ENCODE measurements at regions not wholly inside any gene's neighbourhood (a gene's known extent, or its start where the extent isn't known, plus 50 kb on each side); places are given as distances from the start of the nearest gene placed in this dataset.

DNA sequence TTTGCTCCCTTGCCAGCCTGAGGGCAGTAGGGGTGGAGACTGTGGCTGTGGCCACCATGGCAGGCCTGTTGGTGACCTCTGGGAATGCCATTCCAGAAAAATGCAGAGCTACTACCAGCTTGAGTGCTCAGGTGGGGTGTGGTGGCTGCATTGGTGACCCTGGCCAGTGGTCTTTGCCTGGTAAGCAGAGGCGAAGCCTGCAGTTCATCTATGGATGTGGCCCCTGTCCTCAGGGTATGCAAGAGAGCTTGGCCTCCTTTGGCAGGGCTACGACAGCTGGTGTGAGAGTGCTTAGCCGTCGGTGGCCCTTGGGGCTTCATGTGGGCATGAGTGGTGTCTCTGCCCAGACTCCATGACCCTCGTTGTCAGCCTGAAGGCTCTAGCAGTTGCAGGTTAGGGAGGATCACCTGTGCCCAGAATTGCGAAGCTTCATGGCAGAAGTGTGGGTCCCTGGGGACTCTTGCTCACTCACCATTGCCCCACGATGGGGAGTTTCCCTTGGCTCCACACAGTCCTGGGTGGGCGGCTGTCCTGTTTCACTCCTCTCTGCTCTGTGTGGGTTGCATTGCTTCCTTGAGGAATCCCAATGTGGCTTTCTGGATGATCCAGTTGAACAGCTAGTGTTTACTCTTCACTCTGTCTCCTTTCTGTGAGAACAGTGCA, 117.9 kb upstream of the CDH12 start:
- Histone ChIP-seq H3K4me1 (ENCODE audit: control insufficient read depth, extremely low read depth, insufficient read depth, low read length) (no peaks in the 10 kb centered on the region), H3K27me3 (ENCODE audit: control insufficient read depth in 2 of 2, insufficient read depth in 2 of 2, low read length in 2 of 2) (no peaks in the 10 kb centered on the region), H3K27ac (ENCODE audit: insufficient read depth, low read depth, low read length) (no peak overlapping the region), H3K9ac (replicated peaks; ENCODE audit: extremely low read depth, insufficient read depth, low read length) (no peak overlapping the region), H3K9me1 (replicated peaks; ENCODE audit: control insufficient read depth, extremely low read depth, insufficient read depth, low read length) (no peaks in the 10 kb centered on the region), H3K4me3 (replicated peaks in 1 of 3; ENCODE audit: insufficient read depth in 1 of 3, low read depth in 1 of 3, low read length in 3 of 3) (no peak overlapping the region), H3K9me3 (replicated peaks; ENCODE audit: control insufficient read depth, insufficient read depth, low read length) (no peaks in the 10 kb centered on the region), H3K36me3 (ENCODE audit: control insufficient read depth in 2 of 2, extremely low read depth in 1 of 2, insufficient read depth in 2 of 2, low read length in 2 of 2) (no peaks in the 10 kb centered on the region), H3K4me2 (ENCODE audit: insufficient read depth, low read length) (no peak overlapping the region), H4K20me1 (replicated peaks; ENCODE audit: control insufficient read depth, extremely low read depth, insufficient read depth, low read length) (no peaks in the 10 kb centered on the region), H2AFZ (ENCODE audit: low read depth, low read length) (no peak overlapping the region), H3K79me2 (ENCODE audit: control insufficient read depth, insufficient read depth, low read length) (no peaks in the 10 kb centered on the region)
- ChIA-PET POLR2A (no interaction called here), CTCF (no interaction called here)
- no peak for DNase-seq (ENCODE audit: low read depth, low spot score)
- dilution Hi-C loops (cut with MboI; ENCODE audit: extremely low pct_ligation_motif_present, low sequenced_read_pairs) (no loop called here), intact Hi-C loops (cut with micrococcal nuclease) (no loop called here)
- no TSS peak for BruUV-seq (replicated peaks)
- no peak for TF ChIP-seq POLR2AphosphoS5 (IDR thresholded peaks at IDR 0.05; ENCODE audit: insufficient read depth, low read depth, low read length)
- no peak for TF ChIP-seq POLR2A (IDR thresholded peaks at IDR 0.05; ENCODE audit: low read depth, low read length)
- TF ChIP-seq, protein P1, sequence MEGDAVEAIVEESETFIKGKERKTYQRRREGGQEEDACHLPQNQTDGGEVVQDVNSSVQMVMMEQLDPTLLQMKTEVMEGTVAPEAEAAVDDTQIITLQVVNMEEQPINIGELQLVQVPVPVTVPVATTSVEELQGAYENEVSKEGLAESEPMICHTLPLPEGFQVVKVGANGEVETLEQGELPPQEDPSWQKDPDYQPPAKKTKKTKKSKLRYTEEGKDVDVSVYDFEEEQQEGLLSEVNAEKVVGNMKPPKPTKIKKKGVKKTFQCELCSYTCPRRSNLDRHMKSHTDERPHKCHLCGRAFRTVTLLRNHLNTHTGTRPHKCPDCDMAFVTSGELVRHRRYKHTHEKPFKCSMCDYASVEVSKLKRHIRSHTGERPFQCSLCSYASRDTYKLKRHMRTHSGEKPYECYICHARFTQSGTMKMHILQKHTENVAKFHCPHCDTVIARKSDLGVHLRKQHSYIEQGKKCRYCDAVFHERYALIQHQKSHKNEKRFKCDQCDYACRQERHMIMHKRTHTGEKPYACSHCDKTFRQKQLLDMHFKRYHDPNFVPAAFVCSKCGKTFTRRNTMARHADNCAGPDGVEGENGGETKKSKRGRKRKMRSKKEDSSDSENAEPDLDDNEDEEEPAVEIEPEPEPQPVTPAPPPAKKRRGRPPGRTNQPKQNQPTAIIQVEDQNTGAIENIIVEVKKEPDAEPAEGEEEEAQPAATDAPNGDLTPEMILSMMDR (IDR thresholded peaks at IDR 0.05; ENCODE audit: extremely low read depth in 1 of 2, insufficient read depth in 1 of 2, low read depth in 1 of 2, low read length in 2 of 2), result no peak
- TF ChIP-seq, protein P2, sequence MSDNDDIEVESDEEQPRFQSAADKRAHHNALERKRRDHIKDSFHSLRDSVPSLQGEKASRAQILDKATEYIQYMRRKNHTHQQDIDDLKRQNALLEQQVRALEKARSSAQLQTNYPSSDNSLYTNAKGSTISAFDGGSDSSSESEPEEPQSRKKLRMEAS (IDR thresholded peaks at IDR 0.05; ENCODE audit: insufficient read depth, insufficient read length), result no peak
- TF ChIP-seq GATA2 (IDR thresholded peaks at IDR 0.05; ENCODE audit: insufficient read depth, insufficient read length, low read depth, low read length), result no peak
- FAIRE-seq, result no peak

DNA sequence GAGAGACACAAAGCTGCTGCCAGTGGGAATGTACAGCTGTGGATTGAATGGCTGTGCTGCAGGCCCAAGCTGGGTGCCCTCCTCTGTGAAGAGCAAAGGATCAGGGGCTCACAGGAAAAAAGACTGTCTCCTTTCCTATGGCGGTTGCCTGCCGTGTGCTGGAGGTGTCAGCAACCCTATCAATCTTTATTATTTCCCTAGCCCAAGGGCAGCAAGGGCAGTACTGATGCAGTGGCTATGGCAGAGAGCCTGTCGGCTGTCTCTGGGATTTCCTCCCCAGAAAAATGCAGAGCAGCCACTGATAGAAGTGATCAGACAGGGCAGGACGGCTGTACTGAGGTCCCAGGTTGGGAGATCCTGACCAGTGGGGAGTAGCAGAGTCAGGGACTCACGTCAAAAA, 117.3 kb upstream of the CDH12 start:
- CTCF ChIA-PET, result no interaction called here

More for the DNA sequence above, 117.3 kb upstream of the CDH12 start:
- no peaks in the 10 kb centered on the region for H3K79me2 ChIP-seq (ENCODE audit: control insufficient read depth, insufficient read depth, low read length)
- no peaks in the 10 kb centered on the region for H3K9me3 ChIP-seq (replicated peaks; ENCODE audit: control insufficient read depth, insufficient read depth, low read length)
- H3K27ac ChIP-seq (ENCODE audit: insufficient read depth, low read depth, low read length), result no peak overlapping the region
- H2AFZ ChIP-seq (ENCODE audit: low read depth, low read length), result no peak overlapping the region
- POLR2A ChIA-PET, result no interaction called here
- H3K4me1 ChIP-seq (ENCODE audit: control insufficient read depth, extremely low read depth, insufficient read depth, low read length), result no peaks in the 10 kb centered on the region
- DNase-seq (ENCODE audit: low read depth, low spot score), result no peak
- no peak overlapping the region for H3K9ac ChIP-seq (replicated peaks; ENCODE audit: extremely low read depth, insufficient read depth, low read length)
- no peaks in the 10 kb centered on the region for H3K36me3 ChIP-seq (ENCODE audit: control insufficient read depth in 2 of 2, extremely low read depth in 1 of 2, insufficient read depth in 2 of 2, low read length in 2 of 2)
- dilution Hi-C loops (cut with MboI; ENCODE audit: extremely low pct_ligation_motif_present, low sequenced_read_pairs), result no loop called here
- TF ChIP-seq MYC (IDR thresholded peaks at IDR 0.05; ENCODE audit: low read depth, low read length), result no peak
- TF ChIP-seq, protein P2 (IDR thresholded peaks at IDR 0.05; ENCODE audit: insufficient read depth, insufficient read length), result no peak
- no peak for TF ChIP-seq POLR2A (IDR thresholded peaks at IDR 0.05; ENCODE audit: low read depth, low read length)
- no peak for TF ChIP-seq POLR2AphosphoS5 (IDR thresholded peaks at IDR 0.05; ENCODE audit: insufficient read depth, low read depth, low read length)
- intact Hi-C loops (cut with micrococcal nuclease), result no loop called here
- H4K20me1 ChIP-seq (replicated peaks; ENCODE audit: control insufficient read depth, extremely low read depth, insufficient read depth, low read length), result no peaks in the 10 kb centered on the region
- BruUV-seq (replicated peaks), result no TSS peak
- H3K27me3 ChIP-seq (ENCODE audit: control insufficient read depth in 2 of 2, insufficient read depth in 2 of 2, low read length in 2 of 2), result no peaks in the 10 kb centered on the region
- no peak for FAIRE-seq
- no peak overlapping the region for H3K4me3 ChIP-seq (replicated peaks in 1 of 3; ENCODE audit: insufficient read depth in 1 of 3, low read depth in 1 of 3, low read length in 3 of 3)
- H3K9me1 ChIP-seq (replicated peaks; ENCODE audit: control insufficient read depth, extremely low read depth, insufficient read depth, low read length), result no peaks in the 10 kb centered on the region
- no peak overlapping the region for H3K4me2 ChIP-seq (ENCODE audit: insufficient read depth, low read length)
